Mesodermal cell (in vitro differentiated cells): ENCODE measurements at regions not wholly inside any gene's neighbourhood (a gene's known extent, or its start where the extent isn't known, plus 50 kb on each side); places are given as distances from the start of the nearest gene placed in this dataset.
A peak's percentile ranks its signal among the peaks of the same experiment; 100 is the strongest.

ENCODE experiments used
- H3K27ac ChIP-seq: 2 replicates; pipeline ENCODE4 v1.7.0; 2013; ENCODE audit warnings: mild to moderate bottlenecking, low read depth, low read length, moderate library complexity; ENCODE audit not compliant: severe bottlenecking
- H3K36me3 ChIP-seq: 2 replicates; pipeline ENCODE4 v1.7.1; 2013; ENCODE audit warnings: mild to moderate bottlenecking, low read length, moderate library complexity; ENCODE audit not compliant: control insufficient read depth, insufficient read depth
- H3K4me1 ChIP-seq: one replicate; pipeline ENCODE4 v1.7.1; 2013; ENCODE audit warnings: mild to moderate bottlenecking, low read length; ENCODE audit not compliant: insufficient read depth, control insufficient read depth, poor library complexity, severe bottlenecking
- H3K4me3 ChIP-seq: 2 replicates; pipeline ENCODE4 v1.7.0; 2013; ENCODE audit warnings: low read length, control low read depth, mild to moderate bottlenecking; ENCODE audit not compliant: insufficient read depth, poor library complexity, severe bottlenecking; ENCODE audit errors: extremely low read depth
- H3K9me3 ChIP-seq: 2 replicates; pipeline ENCODE4 v1.7.1; 2013; ENCODE audit warnings: mild to moderate bottlenecking, low read length, moderate library complexity; ENCODE audit not compliant: control insufficient read depth
- WGBS, 2 experiments: methylation state at CpG; one replicate each; pipeline ENCODE4 v1.1.5; 2013; ENCODE audit warnings: missing lambda C conversion rate in 2 of 2; ENCODE audit not compliant: insufficient coverage in 2 of 2; 5-methylcytosine and 5-hydroxymethylcytosine counted together

GRCh38 chr11:109307366-109307765 lies 114.6 kb upstream of the C11orf87 start:
- Histone ChIP-seq H3K36me3 (no peaks in the 10 kb centered on the region), H3K27ac (no peak overlapping the region), H3K4me3 (no peak overlapping the region), H3K9me3 (no peaks in the 10 kb centered on the region), H3K4me1 (peaks cover 7% of the 10 kb centered on the region)
- WGBS, 2 experiments, result 100% methylated on average over 1 of the region's 3 CpGs; no CpG with 5 or more reads in 1 of the 2 experiments

GRCh38 chr11:109308551-109308950 lies 113.4 kb upstream of the C11orf87 start:
- Histone ChIP-seq H3K27ac (no peak overlapping the region), H3K9me3 (no peaks in the 10 kb centered on the region), H3K36me3 (no peaks in the 10 kb centered on the region), H3K4me3 (no peak overlapping the region), H3K4me1 (peaks cover under 1% of the 10 kb centered on the region)
- WGBS, 2 experiments, result 82 to 100% methylated on average over 3 of the region's 3 CpGs

GRCh38 chr11:109309153-109309552 lies 112.8 kb upstream of the C11orf87 start:
- H3K4me3 ChIP-seq, result no peak overlapping the region
- no peaks in the 10 kb centered on the region for H3K4me1 ChIP-seq
- no peak overlapping the region for H3K27ac ChIP-seq
- H3K36me3 ChIP-seq, result no peaks in the 10 kb centered on the region
- no CpG with 5 or more reads among the region's 1 CpG for WGBS, 2 experiments
- no peaks in the 10 kb centered on the region for H3K9me3 ChIP-seq

GRCh38 chr11:109317726-109318125 lies 104.3 kb upstream of the C11orf87 start:
- Histone ChIP-seq H3K27ac (no peak overlapping the region), H3K36me3 (no peaks in the 10 kb centered on the region), H3K9me3 (no peaks in the 10 kb centered on the region), H3K4me3 (no peak overlapping the region), H3K4me1 (peaks cover 5% of the 10 kb centered on the region)
- WGBS, 2 experiments, result 89 to 100% methylated on average over 1 of the region's 1 CpG

GRCh38 chr11:109320595-109320994 lies 101.4 kb upstream of the C11orf87 start:
- Histone ChIP-seq H3K9me3 (no peaks in the 10 kb centered on the region), H3K4me1 (peaks cover 5% of the 10 kb centered on the region), H3K36me3 (no peaks in the 10 kb centered on the region), H3K4me3 (no peak overlapping the region), H3K27ac (peak overlapping the region; percentile 41)
- 88% methylated on average over 1 of the region's 1 CpG; no CpG with 5 or more reads in 1 of the 2 experiments for WGBS, 2 experiments

- H3K4me3 ChIP-seq, result no peak overlapping the region
- 100% methylated on average over 1 of the region's 1 CpG; no CpG with 5 or more reads in 1 of the 2 experiments for WGBS, 2 experiments
- H3K36me3 ChIP-seq, result no peaks in the 10 kb centered on the region
- H3K9me3 ChIP-seq, result no peaks in the 10 kb centered on the region
- H3K27ac ChIP-seq, result no peak overlapping the region
- H3K4me1 ChIP-seq, result no peaks in the 10 kb centered on the region
These were observed 95.2 kb upstream of the C11orf87 start for GRCh38 chr11:109326781-109327180.

GRCh38 chr11:109329716-109330115 lies 92.3 kb upstream of the C11orf87 start:
- 100% methylated on average over 1 of the region's 2 CpGs; no CpG with 5 or more reads in 1 of the 2 experiments for WGBS, 2 experiments
- no peaks in the 10 kb centered on the region for H3K36me3 ChIP-seq
- H3K9me3 ChIP-seq, result no peaks in the 10 kb centered on the region
- no peaks in the 10 kb centered on the region for H3K4me1 ChIP-seq
- H3K27ac ChIP-seq, result no peak overlapping the region
- H3K4me3 ChIP-seq, result no peak overlapping the region

GRCh38 chr11:109338131-109338530 lies 83.9 kb upstream of the C11orf87 start:
- peaks cover 5% of the 10 kb centered on the region for H3K9me3 ChIP-seq
- no peaks in the 10 kb centered on the region for H3K36me3 ChIP-seq
- H3K4me1 ChIP-seq, result peaks cover 3% of the 10 kb centered on the region
- no peak overlapping the region for H3K4me3 ChIP-seq
- WGBS, 2 experiments, result no CpG with 5 or more reads among the region's 1 CpG
- no peak overlapping the region for H3K27ac ChIP-seq

- WGBS, 2 experiments, result 100% methylated on average over 1 of the region's 2 CpGs; no CpG with 5 or more reads in 1 of the 2 experiments
- Histone ChIP-seq H3K4me1 (peaks cover 6% of the 10 kb centered on the region), H3K27ac (no peak overlapping the region), H3K4me3 (no peak overlapping the region), H3K9me3 (peaks cover 5% of the 10 kb centered on the region), H3K36me3 (no peaks in the 10 kb centered on the region)
These were observed 79.7 kb upstream of the C11orf87 start for GRCh38 chr11:109342261-109342660.

GRCh38 chr11:109343242-109343641 lies 78.7 kb upstream of the C11orf87 start:
- H3K4me1 ChIP-seq, result peaks cover 6% of the 10 kb centered on the region
- H3K27ac ChIP-seq, result no peak overlapping the region
- no peaks in the 10 kb centered on the region for H3K36me3 ChIP-seq
- peaks cover 5% of the 10 kb centered on the region for H3K9me3 ChIP-seq
- H3K4me3 ChIP-seq, result no peak overlapping the region
- 55 to 71% methylated on average over 2 of the region's 3 CpGs for WGBS, 2 experiments

GRCh38 chr11:109347304-109347703 lies 74.7 kb upstream of the C11orf87 start:
- WGBS, 2 experiments, result 94% methylated on average over 2 of the region's 2 CpGs; no CpG with 5 or more reads in 1 of the 2 experiments
- no peak overlapping the region for H3K4me3 ChIP-seq
- H3K9me3 ChIP-seq, result peaks cover 3% of the 10 kb centered on the region
- H3K36me3 ChIP-seq, result no peaks in the 10 kb centered on the region
- H3K27ac ChIP-seq, result no peak overlapping the region
- H3K4me1 ChIP-seq, result peaks cover 6% of the 10 kb centered on the region
